CD4-positive, CD25-positive, alpha-beta regulatory T cell (primary cell): ENCODE measurements at regions not wholly inside any gene's neighbourhood (a gene's known extent, or its start where the extent isn't known, plus 50 kb on each side); places are given as distances from the start of the nearest gene placed in this dataset.
"Not testable (repeated sequence)": the region's sequence is repeated elsewhere in the genome, so short reads cannot be mapped to it uniquely, and the experiment has no call there.

Experiments used
- ATAC-seq, 2 donors: fragments of 150-1000 bp; cut with Tn5 transposase; one replicate each; pipeline ENCODE4 v1.10.0; 2021; ENCODE audit warnings: low read depth in 2 of 2, moderate number of reproducible peaks in 2 of 2, moderate library complexity in 1 of 2
- DNase-seq, 3 donors: peaks; one replicate each; pipeline versions ENCODE4 v3.0.0 to v3.0.0-alpha.2; 2012 to 2022; ENCODE audit warnings: mixed read lengths in 1 of 3
- H3K27ac ChIP-seq: one replicate; pipeline ENCODE4 v1.7.0; 2013; ENCODE audit warnings: mild to moderate bottlenecking, low read length; ENCODE audit not compliant: insufficient read depth, poor library complexity, severe bottlenecking
- H3K27me3 ChIP-seq: one replicate; pipeline ENCODE4 v1.7.0; 2013; ENCODE audit warnings: low read length; ENCODE audit not compliant: control insufficient read depth, insufficient read depth
- H3K36me3 ChIP-seq: one replicate; pipeline ENCODE4 v1.7.0; 2013; ENCODE audit warnings: mild to moderate bottlenecking, low read length, moderate library complexity; ENCODE audit not compliant: control insufficient read depth, insufficient read depth
- H3K4me1 ChIP-seq: 2 replicates; pipeline ENCODE4 v1.7.0; 2013; ENCODE audit warnings: mild to moderate bottlenecking, low read length; ENCODE audit not compliant: insufficient read depth, control insufficient read depth, poor library complexity, severe bottlenecking
- H3K4me3 ChIP-seq: one replicate; pipeline ENCODE4 v1.7.0; 2013; ENCODE audit warnings: low read depth, mild to moderate bottlenecking, low read length, moderate library complexity
- H3K9me3 ChIP-seq, 2 experiments: 1 replicate in 1 of 2; 2 replicates in 1 of 2; pipeline ENCODE4 v1.7.0; 2013; ENCODE audit warnings: low read length in 2 of 2, mild to moderate bottlenecking in 1 of 2, moderate library complexity in 1 of 2; ENCODE audit not compliant: control insufficient read depth in 2 of 2
- H3K27ac Mint-ChIP-seq, 3 donors: one replicate each; pipeline ENCODE4 v1.8.0; 2020 to 2022; ENCODE audit warnings: mild to moderate bottlenecking in 3 of 3, mixed read lengths in 3 of 3, moderate library complexity in 2 of 3
- H3K27me3 Mint-ChIP-seq: one replicate; pipeline ENCODE4 v1.8.0; 2022; ENCODE audit warnings: mild to moderate bottlenecking, mixed read lengths
- H3K36me3 Mint-ChIP-seq: one replicate; pipeline ENCODE4 v1.8.0; 2020; ENCODE audit warnings: mixed read lengths
- H3K4me1 Mint-ChIP-seq, 4 donors: one replicate each; pipeline ENCODE4 v1.8.0; 2020 to 2022; ENCODE audit warnings: mixed read lengths in 4 of 4, mild to moderate bottlenecking in 1 of 4
- H3K4me3 Mint-ChIP-seq, 4 donors: one replicate each; pipeline ENCODE4 v1.8.0; 2020 to 2022; ENCODE audit warnings: mild to moderate bottlenecking in 4 of 4, mixed read lengths in 4 of 4, moderate library complexity in 3 of 4
- H3K9me3 Mint-ChIP-seq, 7 donors: one replicate each; pipeline ENCODE4 v1.8.0; 2020 to 2022; ENCODE audit warnings: mixed read lengths in 7 of 7, mild to moderate bottlenecking in 3 of 7, moderate library complexity in 2 of 7

DNA sequence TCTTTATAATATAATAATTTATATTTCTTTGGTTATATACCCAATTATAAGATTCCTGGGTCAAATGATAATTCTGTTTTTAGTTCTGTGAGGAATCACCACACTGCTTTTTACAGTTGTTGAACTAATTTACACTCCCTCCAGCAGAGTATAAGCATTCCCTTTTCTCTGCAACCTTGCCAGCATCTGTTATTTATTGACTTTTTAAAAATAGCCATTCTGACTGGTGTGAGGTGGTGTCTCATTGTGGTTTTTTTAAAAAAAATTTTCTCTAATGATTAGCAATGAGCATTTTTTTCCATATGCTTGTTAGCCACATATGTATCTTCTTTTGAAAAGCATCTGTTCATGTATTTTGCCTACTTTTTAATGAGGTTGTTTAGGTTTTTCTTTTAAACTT is 122.2 kb downstream of the ZNF486 start:
- no peak overlapping the region for H3K27ac ChIP-seq
- no peaks in the 10 kb centered on the region for H3K4me1 ChIP-seq
- H3K4me1 Mint-ChIP-seq, result no peaks in the 10 kb centered on the region
- no peaks in the 10 kb centered on the region for H3K9me3 ChIP-seq
- no peaks in the 10 kb centered on the region for H3K36me3 Mint-ChIP-seq
- H3K4me3 Mint-ChIP-seq, result no peak overlapping the region
- peaks cover 0 to 3% (median 0%) of the 10 kb centered on the region in 7 donors for H3K9me3 Mint-ChIP-seq
- no peaks in the 10 kb centered on the region for H3K27me3 ChIP-seq
- ATAC-seq (no peak), DNase-seq (no peak)
- no peaks in the 10 kb centered on the region for H3K27me3 Mint-ChIP-seq
- no peak overlapping the region for H3K27ac Mint-ChIP-seq
- H3K4me3 ChIP-seq, result no peak overlapping the region
- no peaks in the 10 kb centered on the region for H3K36me3 ChIP-seq

DNA sequence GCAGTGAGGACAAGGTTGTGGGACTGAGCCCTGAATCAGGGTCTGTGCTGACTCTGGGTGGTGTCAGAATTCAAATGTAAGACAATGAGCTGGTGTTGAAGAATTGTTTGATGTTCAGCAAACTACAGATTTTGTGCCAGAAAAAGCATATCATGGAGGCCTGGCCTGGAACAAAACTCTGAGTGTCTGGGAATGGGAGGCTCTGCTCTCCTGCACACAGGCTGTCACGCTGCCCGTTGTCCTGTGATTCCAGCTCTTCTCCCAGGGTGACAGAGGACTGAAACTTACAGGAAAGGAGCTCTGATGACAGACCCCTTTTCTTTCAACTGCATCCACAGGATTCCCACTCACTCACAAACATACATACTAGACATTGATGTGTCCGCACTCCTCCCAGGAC is 120.1 kb downstream of the ZNF486 start:
- Mint-ChIP-seq H3K4me3 (no peak overlapping the region), H3K4me1 (no peaks in the 10 kb centered on the region), H3K27me3 (no peaks in the 10 kb centered on the region), H3K27ac (no peak overlapping the region), H3K36me3 (no peaks in the 10 kb centered on the region), H3K9me3 (peaks cover 0 to 3% (median 0%) of the 10 kb centered on the region in 7 donors)
- no peaks in the 10 kb centered on the region for H3K4me1 ChIP-seq
- no peaks in the 10 kb centered on the region for H3K36me3 ChIP-seq
- H3K4me3 ChIP-seq, result no peak overlapping the region
- H3K27ac ChIP-seq, result no peak overlapping the region
- DNase-seq (no peak), ATAC-seq (no peak)
- H3K9me3 ChIP-seq, result no peaks in the 10 kb centered on the region
- no peaks in the 10 kb centered on the region for H3K27me3 ChIP-seq

DNA sequence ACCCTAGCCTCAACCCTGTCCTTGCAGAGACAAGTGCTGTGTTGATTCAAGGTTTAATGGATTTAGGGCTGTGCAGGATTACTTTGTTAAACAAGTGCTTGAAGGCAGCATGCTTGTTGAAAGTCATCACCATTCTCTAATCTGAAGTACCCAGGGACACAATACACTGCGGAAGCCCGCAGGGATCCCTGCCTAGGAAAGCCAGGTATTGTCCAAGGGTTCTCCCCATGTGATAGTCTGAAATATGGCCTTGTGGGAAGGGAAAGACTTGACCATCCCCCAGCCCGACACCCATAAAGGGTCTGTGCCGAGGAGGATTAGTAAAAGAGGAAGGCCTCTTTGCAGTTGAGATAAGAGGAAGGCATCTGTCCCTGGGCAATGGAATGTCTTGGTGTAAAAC is 118.9 kb downstream of the ZNF486 start:
- not testable (repeated sequence) for H3K36me3 Mint-ChIP-seq, ATAC-seq, H3K27me3 Mint-ChIP-seq, H3K9me3 Mint-ChIP-seq, H3K27ac ChIP-seq, DNase-seq, H3K27me3 ChIP-seq, H3K4me3 ChIP-seq, H3K4me3 Mint-ChIP-seq, H3K36me3 ChIP-seq, H3K4me1 Mint-ChIP-seq, H3K4me1 ChIP-seq, H3K9me3 ChIP-seq, H3K27ac Mint-ChIP-seq

DNA sequence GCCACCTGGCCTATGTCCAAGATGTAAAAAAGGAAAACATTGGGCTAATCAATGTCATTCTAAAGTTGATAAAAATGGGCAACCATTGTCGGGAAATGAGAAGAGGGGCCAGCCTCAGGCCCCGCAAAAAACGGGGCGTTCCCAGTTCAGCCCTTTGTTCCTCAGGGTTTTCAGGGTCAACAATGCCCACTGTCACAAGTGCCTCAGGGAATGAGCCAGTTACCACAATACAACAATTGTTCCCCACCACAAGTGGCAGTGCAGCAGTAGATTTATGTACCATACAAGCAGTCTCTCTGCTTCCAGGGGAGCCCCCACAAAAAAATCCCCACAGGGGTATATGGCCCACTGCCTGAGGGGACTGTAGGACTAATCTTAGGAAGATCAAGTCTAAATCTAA is 112.5 kb downstream of the ZNF486 start:
- Mint-ChIP-seq H3K4me1 (peaks cover 0 to 6% (median 0%) of the 10 kb centered on the region in 4 donors), H3K4me3 (no peak overlapping the region), H3K9me3 (peaks cover 0 to 6% (median 0%) of the 10 kb centered on the region in 7 donors), H3K36me3 (no peaks in the 10 kb centered on the region), H3K27me3 (no peaks in the 10 kb centered on the region), H3K27ac (no peak overlapping the region)
- Histone ChIP-seq H3K4me1 (no peaks in the 10 kb centered on the region), H3K27me3 (no peaks in the 10 kb centered on the region), H3K36me3 (no peaks in the 10 kb centered on the region), H3K27ac (no peak overlapping the region), H3K4me3 (no peak overlapping the region), H3K9me3 (no peaks in the 10 kb centered on the region)
- no peak for DNase-seq
- no peak for ATAC-seq

DNA sequence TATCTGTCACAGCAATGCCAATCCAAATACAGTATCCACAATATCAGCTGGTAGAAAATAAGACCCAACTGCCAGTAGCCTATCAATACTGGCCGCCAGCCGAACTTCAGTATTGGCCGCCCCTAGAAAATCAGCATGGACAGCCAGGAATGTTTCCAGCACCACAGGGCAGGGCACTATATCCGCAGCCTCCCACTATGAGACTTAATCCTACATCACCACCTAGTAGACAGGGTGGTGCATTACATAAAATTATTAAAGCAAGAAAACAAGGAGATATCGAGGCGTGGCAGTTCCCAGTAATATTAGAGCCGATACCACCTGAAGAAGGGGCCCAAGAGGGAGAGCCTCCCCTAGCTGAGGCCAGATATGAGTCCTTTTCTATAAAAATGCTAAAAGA is 111.3 kb downstream of the ZNF486 start:
- Mint-ChIP-seq H3K27ac (no peak overlapping the region), H3K9me3 (peaks cover 0 to 6% (median 0%) of the 10 kb centered on the region in 7 donors), H3K4me1 (peaks cover 0 to 6% (median 0%) of the 10 kb centered on the region in 4 donors), H3K36me3 (no peaks in the 10 kb centered on the region), H3K4me3 (no peak overlapping the region), H3K27me3 (no peaks in the 10 kb centered on the region)
- no peak overlapping the region for H3K27ac ChIP-seq
- no peaks in the 10 kb centered on the region for H3K36me3 ChIP-seq
- DNase-seq (no peak), ATAC-seq (no peak)
- H3K4me3 ChIP-seq, result no peak overlapping the region
- no peaks in the 10 kb centered on the region for H3K4me1 ChIP-seq
- no peaks in the 10 kb centered on the region for H3K27me3 ChIP-seq
- H3K9me3 ChIP-seq, result no peaks in the 10 kb centered on the region

DNA sequence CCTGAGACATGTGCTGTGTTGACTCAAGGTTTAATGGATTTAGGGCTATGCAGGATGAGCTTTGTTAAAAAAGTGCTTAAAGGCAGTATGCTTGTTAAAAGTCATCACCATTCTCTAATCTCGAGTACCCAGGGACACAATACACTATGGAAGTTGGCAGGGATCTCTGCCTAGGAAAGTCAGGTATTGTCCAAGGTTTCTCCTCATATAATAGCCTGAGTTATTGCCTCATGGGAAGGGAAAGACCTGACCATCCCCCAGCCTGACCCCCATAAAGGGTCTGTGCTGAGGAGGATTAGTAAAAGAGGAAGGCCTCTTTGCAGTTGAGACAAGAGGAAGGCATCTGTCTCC is 109.7 kb downstream of the ZNF486 start:
- H3K27me3 Mint-ChIP-seq, H3K36me3 Mint-ChIP-seq: not testable (repeated sequence)

DNA sequence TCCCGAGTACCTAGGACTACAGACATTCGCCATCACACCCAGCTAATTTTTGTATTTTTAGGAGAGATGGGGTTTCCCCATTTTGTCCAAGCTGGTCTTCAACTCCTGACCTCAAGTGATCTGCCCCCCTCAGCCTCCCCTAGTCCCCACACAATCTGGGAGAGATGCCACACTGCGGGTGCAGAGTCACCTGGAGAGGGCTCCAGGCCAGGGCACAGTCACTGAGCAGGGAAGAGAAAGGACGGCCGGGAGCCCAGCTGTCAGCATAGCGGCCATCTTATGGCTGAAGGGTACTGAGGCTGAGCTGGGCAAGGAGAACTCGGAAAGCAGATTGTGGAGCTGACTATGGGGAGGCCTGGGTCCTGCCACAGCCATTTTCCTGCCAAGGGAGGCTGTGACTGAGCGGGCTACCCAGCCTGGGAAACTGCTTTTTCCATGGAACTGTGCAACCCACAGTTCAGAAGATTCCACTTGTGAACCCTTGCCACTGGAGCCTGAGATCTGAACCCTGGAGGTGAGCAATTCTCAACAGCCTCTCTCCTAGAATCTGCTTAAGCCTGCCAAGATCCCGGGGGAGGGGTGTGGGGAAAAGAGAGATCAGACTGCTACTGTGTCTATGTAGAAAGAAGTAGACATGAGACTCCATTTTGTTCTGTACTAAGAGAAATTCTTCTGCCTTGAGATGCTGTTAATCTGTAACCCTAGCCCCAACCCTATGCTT is 109.2 kb downstream of the ZNF486 start:
- Mint-ChIP-seq H3K9me3 (peaks cover 0 to 5% (median 3%) of the 10 kb centered on the region in 7 donors), H3K27ac (no peak overlapping the region), H3K36me3 (no peaks in the 10 kb centered on the region), H3K4me1 (peaks cover 0 to 6% (median 0%) of the 10 kb centered on the region in 4 donors), H3K4me3 (no peak overlapping the region), H3K27me3 (no peaks in the 10 kb centered on the region)
- no peak for ATAC-seq
- H3K4me3 ChIP-seq, result no peak overlapping the region
- no peaks in the 10 kb centered on the region for H3K4me1 ChIP-seq
- H3K27me3 ChIP-seq, result no peaks in the 10 kb centered on the region
- no peak overlapping the region for H3K27ac ChIP-seq
- H3K36me3 ChIP-seq, result no peaks in the 10 kb centered on the region
- H3K9me3 ChIP-seq, result no peaks in the 10 kb centered on the region
- no peak for DNase-seq

More for the DNA sequence above, 109.7 kb downstream of the ZNF486 start:
- H3K4me3 ChIP-seq, H3K9me3 ChIP-seq, H3K4me1 ChIP-seq, H3K27ac ChIP-seq, H3K27me3 ChIP-seq, H3K4me3 Mint-ChIP-seq, H3K27ac Mint-ChIP-seq, ATAC-seq, H3K9me3 Mint-ChIP-seq, H3K36me3 ChIP-seq, H3K4me1 Mint-ChIP-seq, DNase-seq: not testable (repeated sequence)

DNA sequence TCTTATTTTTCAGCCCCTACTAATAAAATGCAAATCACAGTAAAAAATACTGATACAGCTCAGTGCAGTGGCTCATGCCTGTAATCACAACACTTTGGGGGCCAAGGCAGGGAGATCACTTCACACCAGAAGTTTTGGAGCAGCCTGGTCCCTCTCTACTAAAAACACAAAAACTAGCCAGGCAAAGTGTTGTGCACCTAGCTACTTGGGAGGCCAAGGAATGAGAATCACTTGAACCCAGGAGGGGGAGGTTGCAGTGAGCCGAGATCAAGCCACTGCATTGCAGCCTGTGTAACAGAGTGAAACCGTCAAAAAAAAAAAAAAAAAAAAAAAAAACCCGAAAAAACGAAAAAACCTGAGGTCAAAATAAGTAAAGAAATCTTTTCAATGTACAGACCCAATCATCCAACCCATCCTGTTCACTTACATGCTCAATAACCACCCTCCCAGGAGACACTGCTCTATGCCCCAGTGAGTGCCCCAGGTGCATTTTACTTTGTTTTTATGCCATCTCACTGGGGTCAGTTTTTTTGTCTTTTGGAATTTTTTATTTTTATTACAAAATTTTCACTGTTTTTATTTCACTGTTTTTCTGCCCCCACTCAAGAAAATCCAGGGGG is 107.0 kb downstream of the ZNF486 start:
- no peak overlapping the region for H3K4me3 Mint-ChIP-seq
- DNase-seq (no peak), ATAC-seq (no peak)
- Histone ChIP-seq H3K36me3 (no peaks in the 10 kb centered on the region), H3K9me3 (no peaks in the 10 kb centered on the region), H3K4me3 (no peak overlapping the region), H3K4me1 (no peaks in the 10 kb centered on the region), H3K27me3 (no peaks in the 10 kb centered on the region), H3K27ac (no peak overlapping the region)
- H3K4me1 Mint-ChIP-seq, result peaks cover 0 to 6% (median 0%) of the 10 kb centered on the region in 4 donors
- H3K36me3 Mint-ChIP-seq, result no peaks in the 10 kb centered on the region
- no peak overlapping the region for H3K27ac Mint-ChIP-seq
- peaks cover 0 to 4% (median 1%) of the 10 kb centered on the region in 7 donors for H3K9me3 Mint-ChIP-seq
- no peaks in the 10 kb centered on the region for H3K27me3 Mint-ChIP-seq
